SKM-1 treated with dmso at 0.1 percent for 144 hours (cell line): ENCODE measurements at regions not wholly inside any gene's neighbourhood (a gene's known extent, or its start where the extent isn't known, plus 50 kb on each side); places are given as distances from the start of the nearest gene placed in this dataset.

Experiments
- DNase-seq: peaks from one replicate; lab custom pipeline; 2025; ENCODE audit not compliant: unreplicated experiment; lab: John Stamatoyannopoulos, UW

DNA sequence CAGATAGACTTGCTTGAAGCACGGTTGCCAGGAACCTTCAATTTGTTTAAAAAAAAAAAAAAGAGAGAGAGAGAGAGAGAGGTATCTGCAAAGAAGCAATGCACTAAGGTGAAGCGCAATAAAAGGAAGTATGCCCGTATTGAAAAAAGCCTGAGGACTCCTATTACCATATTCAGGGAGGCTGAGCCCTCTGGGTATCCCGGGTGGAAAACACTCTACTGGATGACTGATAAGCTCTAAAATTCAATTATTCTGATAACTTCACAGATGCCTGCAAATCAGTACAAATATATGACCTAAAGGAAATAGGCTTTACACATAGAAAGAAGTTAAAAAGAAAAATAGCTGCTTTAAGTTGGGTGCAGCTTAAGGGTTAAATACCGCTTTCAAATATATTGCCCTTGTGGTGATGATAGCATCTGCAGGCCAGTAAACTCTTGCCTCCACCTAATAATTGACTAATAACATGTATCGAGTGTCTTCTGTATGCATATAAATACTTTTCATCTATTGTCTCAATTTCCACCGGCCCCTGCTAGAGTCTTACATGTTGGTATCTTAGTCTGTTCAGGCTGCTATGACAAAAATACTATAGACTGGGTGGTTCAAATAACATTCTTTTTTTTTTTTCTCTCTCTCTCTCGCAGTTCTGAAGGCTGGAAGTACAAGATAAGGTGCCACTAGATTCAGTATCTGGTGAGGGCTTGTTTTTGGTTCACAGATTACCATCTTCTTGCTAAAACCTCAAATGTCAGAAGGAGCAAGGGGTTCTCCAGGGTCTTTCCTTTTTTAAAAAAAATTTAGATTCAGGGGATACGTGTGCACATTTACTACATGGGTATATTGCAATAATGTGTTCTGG is 187.4 kb upstream of the JARID2 start:
- DNase-seq = no peak

DNA sequence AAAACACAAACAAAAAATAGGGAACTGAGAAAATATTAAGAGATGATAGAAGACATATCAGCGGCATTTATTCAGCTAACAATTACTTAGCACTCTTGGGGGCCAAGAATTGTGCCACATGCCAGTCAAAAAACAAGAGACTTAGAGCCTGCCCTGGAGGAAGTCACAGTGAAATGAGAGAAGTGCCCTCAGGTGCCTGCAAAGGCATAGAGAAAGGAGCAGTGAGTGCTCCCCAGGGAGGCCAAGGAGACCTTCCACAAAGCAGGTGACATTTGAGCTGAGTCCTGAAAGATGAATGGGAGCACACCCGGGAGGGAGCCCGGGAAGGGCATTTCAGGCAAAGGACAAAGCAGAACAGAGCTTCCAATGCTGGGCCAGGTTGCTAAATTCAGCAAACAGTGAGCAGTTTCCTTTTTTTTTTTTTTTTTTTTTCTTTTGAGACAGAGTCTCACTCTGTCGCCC is 184.7 kb upstream of the JARID2 start:
- DNase-seq = no peak

GRCh38 chr6:15061908-15062515 is 183.9 kb upstream of the JARID2 start:
- no peak for DNase-seq

DNA sequence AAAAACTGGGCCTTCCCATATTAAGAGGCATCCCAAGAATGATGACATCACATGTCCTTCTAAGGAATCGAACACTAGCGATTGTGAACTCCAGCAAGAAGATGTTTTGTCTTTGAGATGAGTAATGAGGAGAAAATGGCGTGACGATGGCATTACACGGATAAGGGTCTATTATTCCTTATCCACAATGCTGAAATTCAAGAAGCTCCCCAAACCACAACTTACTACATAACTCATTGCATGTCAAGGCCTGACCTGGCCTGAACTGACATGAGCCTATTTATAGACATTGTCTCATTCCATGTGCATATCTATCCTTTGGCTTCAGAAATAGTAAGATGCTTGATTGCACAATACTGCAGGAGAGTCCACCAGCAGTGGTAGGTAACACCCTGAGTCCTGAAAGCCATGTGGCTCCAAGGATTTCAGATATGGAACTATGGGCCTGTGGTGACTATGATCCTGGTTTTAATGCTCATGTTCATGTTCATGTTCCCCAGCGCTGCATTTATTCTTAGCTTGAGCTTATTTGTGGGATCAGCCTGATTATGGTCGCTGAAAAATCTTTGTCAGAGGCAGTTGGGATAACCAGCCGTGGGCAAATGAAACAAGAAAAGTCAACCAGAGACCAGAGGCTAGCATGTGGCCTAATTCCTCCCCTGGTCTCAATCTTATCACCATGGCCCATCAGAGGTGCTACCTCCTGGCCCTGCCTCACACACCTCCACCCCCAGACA is 183.2 kb upstream of the JARID2 start:
- peak; percentile 96 for DNase-seq

GRCh38 chr6:15063253-15063853 is 182.5 kb upstream of the JARID2 start:
- peak; percentile 86 for DNase-seq

- DNase-seq = no peak
Measured at GRCh38 chr6:15065261-15065989, 180.4 kb upstream of the JARID2 start.

- DNase-seq = no peak
Measured at GRCh38 chr6:15066089-15066758, 179.6 kb upstream of the JARID2 start.

- DNase-seq = no peak
Measured at GRCh38 chr6:15073344-15073789, 172.5 kb upstream of the JARID2 start.

- DNase-seq = no peak
Measured at GRCh38 chr6:15073883-15074465, 171.9 kb upstream of the JARID2 start.

- DNase-seq = no peak
Measured at GRCh38 chr6:15074806-15075205, 171.1 kb upstream of the JARID2 start.

- DNase-seq = no peak
Measured at GRCh38 chr6:15076565-15076964, 169.3 kb upstream of the JARID2 start.

DNA sequence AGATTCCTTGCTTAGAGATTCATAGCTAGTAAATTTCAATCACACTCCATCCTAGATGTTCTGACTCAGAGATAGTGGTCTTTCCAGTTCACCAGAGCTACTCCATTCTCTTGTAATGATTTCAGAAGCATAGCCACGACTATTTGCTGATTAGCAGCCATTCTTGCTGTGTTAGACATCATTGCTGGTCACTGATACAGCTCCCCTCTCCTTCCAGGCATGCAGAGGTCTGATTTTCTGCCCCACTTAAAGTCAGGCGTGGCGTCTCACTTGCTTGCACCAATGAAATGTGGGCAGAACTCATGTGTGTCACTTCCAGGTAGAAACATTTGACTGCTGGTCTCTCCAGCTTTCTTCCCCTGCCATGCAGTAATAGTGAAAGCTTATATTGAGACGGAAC is 168.9 kb upstream of the JARID2 start:
- DNase-seq = no peak

DNA sequence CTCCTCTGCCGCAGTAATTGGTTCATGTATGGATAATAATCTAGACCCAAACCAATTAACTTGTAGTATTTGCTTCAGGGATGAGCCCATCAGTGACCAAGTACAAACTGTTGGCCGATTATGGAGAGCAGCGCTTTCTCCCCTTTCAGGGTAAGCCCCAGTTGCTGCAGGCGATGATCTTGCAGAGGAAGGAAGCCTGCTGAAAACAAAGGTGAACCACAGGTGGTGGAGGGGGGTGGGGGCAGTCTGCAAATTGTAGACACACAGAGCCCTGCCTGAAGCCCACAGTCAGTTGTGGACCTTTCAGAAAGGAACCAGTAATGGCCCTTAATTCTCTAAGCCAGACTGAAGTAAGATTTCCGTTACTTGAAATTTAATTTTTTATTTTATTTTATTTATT is 167.9 kb upstream of the JARID2 start:
- no peak for DNase-seq

GRCh38 chr6:15079288-15079817 is 166.5 kb upstream of the JARID2 start:
- no peak for DNase-seq

GRCh38 chr6:15080895-15081294 is 165.0 kb upstream of the JARID2 start:
- no peak for DNase-seq

GRCh38 chr6:15081447-15081846 is 164.4 kb upstream of the JARID2 start:
- no peak for DNase-seq

GRCh38 chr6:15082708-15083107 is 163.2 kb upstream of the JARID2 start:
- no peak for DNase-seq

DNA sequence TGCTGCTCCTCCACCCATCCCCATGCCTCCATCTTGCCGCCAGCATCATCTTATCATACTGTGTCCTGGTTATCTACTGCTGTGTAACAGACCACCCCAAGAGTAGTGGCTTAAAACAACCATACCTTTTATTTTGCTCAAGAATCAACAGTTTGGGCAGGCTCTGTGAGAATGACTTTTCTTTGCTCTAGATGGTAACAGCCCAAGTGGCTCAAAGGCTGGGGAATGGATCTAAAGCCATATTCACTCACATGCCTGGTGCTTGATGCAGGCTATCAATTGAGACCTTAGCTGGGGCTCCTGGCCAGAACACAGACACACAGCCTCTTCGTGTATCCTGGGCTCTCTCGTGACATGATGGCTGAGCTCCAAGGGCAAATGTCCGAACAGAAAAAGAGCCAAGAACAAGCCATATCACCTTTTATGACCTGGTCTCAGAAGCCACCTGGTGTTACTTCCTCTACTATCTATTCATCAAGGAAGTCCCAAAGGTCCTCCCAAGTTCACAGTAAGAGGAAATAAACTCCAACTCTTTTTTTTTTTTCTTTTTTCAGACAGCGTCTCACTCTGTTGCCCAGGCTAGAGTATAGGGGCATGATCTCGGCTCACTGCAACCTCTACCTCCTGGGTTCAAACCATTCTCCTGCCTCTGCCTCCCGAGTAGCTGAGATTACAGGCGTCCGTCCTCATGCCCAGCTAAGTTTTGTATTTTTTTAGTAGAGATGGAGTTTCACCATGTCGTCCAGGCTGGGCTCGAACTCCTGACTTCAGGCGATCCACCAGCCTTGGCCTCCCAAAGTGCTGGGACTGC is 159.3 kb upstream of the JARID2 start:
- DNase-seq = peak; percentile 43

GRCh38 chr6:15087186-15087589 is 158.7 kb upstream of the JARID2 start:
- no peak for DNase-seq
